HUES48 (cell line): ENCODE measurements at regions not wholly inside any gene's neighbourhood (a gene's known extent, or its start where the extent isn't known, plus 50 kb on each side); places are given as distances from the start of the nearest gene placed in this dataset.

ENCODE experiments used
- H3K27ac ChIP-seq: one replicate; pipeline ENCODE4 v1.7.0; 2013; ENCODE audit warnings: low read depth, low read length, inconsistent platforms
- H3K27me3 ChIP-seq: 2 replicates; pipeline ENCODE4 v1.6.1; 2013; ENCODE audit warnings: mild to moderate bottlenecking, low read length; ENCODE audit not compliant: control insufficient read depth, insufficient read depth
- H3K36me3 ChIP-seq: 2 replicates; pipeline ENCODE4 v1.6.1; 2013; ENCODE audit warnings: low read length; ENCODE audit not compliant: control insufficient read depth, insufficient read depth
- H3K4me1 ChIP-seq: 2 replicates; pipeline ENCODE4 v1.6.1; 2013; ENCODE audit warnings: mild to moderate bottlenecking, low read length; ENCODE audit not compliant: control insufficient read depth, insufficient read depth
- H3K4me3 ChIP-seq: 2 replicates; pipeline ENCODE4 v1.5.1; 2013; ENCODE audit warnings: mild to moderate bottlenecking, low read depth, low read length
- H3K9ac ChIP-seq: 2 replicates; pipeline ENCODE4 v1.6.1; 2013; ENCODE audit warnings: mild to moderate bottlenecking, low read depth, low read length, moderate library complexity
- H3K9me3 ChIP-seq: 2 replicates; pipeline ENCODE4 v1.6.1; 2013; ENCODE audit warnings: low read length; ENCODE audit not compliant: control insufficient read depth, insufficient read depth

DNA sequence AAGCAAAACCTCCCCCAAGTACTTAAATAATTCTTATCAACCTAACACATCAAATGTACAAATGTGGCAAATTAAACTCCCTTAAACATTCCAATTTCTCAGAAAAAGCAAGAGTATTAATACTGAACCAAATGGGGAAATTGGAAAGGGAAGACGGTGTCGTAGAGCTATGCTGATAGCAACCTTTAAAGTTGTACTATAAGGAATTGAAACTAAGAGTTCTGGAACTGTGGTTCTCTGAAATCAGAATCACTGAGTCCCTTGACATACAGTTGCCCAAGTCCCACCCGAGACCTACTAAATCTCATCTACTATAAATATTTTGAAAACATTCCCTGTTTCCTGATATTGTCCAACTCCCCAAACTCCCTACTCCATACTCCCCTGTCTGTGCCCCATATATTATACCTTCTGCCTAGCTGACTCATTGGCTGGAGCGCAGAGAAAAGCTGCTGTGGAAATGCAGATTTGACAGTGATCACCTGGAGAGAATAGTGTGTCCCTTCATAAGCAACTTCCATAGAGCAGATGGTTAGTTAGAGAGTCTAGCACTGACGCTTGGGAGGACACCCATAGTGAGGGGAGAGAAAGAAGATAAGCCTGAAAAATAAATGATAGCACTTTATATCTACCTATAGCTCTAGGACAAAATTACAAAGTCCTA lies 51.4 kb upstream of the ITM2B start:
- no peaks in the 10 kb centered on the region for H3K9me3 ChIP-seq
- no peak overlapping the region for H3K27ac ChIP-seq
- H3K36me3 ChIP-seq = no peaks in the 10 kb centered on the region
- H3K27me3 ChIP-seq = no peaks in the 10 kb centered on the region
- H3K4me1 ChIP-seq = peaks cover 11% of the 10 kb centered on the region; the same call in 1 of the 2 replicates
- no peak overlapping the region for H3K9ac ChIP-seq
- H3K4me3 ChIP-seq = no peak overlapping the region

GRCh38 chr13:48178126-48178525 lies 54.9 kb upstream of the ITM2B start:
- no peak overlapping the region for H3K4me3 ChIP-seq
- H3K27ac ChIP-seq = no peak overlapping the region
- no peaks in the 10 kb centered on the region for H3K36me3 ChIP-seq
- no peaks in the 10 kb centered on the region for H3K9me3 ChIP-seq
- H3K27me3 ChIP-seq = no peaks in the 10 kb centered on the region
- H3K4me1 ChIP-seq = peaks cover 6% of the 10 kb centered on the region; the same call in 1 of the 2 replicates
- no peak overlapping the region for H3K9ac ChIP-seq

DNA sequence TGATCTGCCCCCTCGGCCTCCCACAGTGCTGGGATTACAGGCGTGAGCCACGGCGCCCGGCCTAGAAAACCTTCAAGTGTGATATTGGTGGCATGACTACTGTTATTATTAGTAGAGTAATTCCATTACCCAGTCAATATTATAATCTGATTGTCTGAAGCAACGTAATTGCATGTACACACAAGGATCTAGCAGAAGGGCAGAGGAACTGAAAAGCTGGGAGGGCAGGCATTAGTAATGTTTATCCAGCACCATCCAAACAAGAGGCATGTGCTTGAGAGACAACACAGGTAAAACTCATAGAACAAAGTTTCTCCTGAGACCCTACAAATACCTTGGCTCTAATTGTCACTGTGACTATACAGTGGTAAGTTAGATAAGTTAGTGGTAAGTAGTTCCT lies 56.2 kb upstream of the ITM2B start:
- no peaks in the 10 kb centered on the region for H3K36me3 ChIP-seq
- no peak overlapping the region for H3K4me3 ChIP-seq
- H3K4me1 ChIP-seq = peaks cover 4% of the 10 kb centered on the region; the same call in 1 of the 2 replicates
- no peak overlapping the region for H3K27ac ChIP-seq
- no peak overlapping the region for H3K9ac ChIP-seq
- no peaks in the 10 kb centered on the region for H3K27me3 ChIP-seq
- H3K9me3 ChIP-seq = no peaks in the 10 kb centered on the region

DNA sequence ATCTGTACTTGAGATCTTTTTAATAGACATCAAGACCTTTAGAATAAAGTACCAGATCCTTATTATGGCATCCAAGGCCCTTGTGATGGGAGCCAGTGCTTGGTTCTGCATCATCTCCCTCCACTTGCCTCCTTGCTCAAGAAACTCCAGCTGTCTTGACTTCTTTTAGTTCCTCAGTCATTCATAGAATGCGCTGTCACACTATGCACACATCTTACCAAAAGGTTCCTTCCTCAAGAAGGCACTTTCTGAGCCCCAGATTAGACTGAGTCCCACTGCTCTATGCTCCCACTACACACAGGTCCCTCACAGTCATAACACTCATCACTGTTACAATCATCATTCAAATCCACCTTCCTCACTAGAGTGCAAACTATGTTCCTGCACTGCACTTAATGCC lies 57.8 kb upstream of the ITM2B start:
- Histone ChIP-seq H3K27ac (no peak overlapping the region), H3K4me3 (no peak overlapping the region), H3K27me3 (no peaks in the 10 kb centered on the region), H3K36me3 (no peaks in the 10 kb centered on the region), H3K9me3 (no peaks in the 10 kb centered on the region), H3K4me1 (no peaks in the 10 kb centered on the region), H3K9ac (no peak overlapping the region)

DNA sequence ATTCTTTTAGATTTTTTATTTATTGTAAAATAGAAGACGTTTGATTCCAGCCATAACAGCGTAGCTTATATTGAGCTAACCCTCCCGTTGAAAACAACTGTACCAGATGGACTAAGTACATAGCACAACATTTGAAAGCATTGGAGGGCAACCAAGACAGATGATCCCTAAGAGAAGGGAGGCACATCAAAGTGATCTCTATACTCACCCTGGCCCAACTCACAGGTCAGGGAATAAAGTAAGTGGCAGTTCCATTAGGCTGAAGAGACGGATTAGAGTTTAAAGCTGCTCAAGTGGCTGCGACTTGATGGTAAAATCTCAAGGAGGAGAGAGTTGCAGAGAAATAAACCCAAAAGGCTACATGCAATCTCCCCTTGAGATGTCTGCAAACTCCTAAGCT lies 65.1 kb upstream of the ITM2B start:
- Histone ChIP-seq H3K4me3 (no peak overlapping the region), H3K9me3 (no peaks in the 10 kb centered on the region), H3K9ac (no peak overlapping the region), H3K4me1 (no peaks in the 10 kb centered on the region), H3K36me3 (no peaks in the 10 kb centered on the region), H3K27me3 (no peaks in the 10 kb centered on the region), H3K27ac (no peak overlapping the region)

DNA sequence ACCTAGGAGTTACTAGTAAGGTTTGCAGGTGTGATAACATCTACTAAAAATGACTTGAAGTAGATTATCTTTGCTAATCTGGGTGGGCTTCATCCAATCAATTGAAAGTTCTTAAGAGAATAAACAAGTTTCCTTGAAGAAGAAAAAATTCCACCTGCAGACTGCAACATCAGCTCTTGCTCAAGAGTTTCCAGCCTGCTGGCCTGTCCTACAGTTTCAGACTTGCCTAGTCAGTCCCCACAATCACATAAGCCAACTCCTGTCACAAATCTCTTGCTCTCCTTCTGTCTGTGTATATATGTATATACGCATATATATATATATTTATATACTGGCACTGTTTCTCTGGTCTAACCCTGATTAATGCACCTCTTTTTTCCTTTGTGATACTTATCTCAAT lies 67.3 kb upstream of the ITM2B start:
- no peaks in the 10 kb centered on the region for H3K9me3 ChIP-seq
- no peaks in the 10 kb centered on the region for H3K36me3 ChIP-seq
- H3K4me3 ChIP-seq = no peak overlapping the region
- H3K4me1 ChIP-seq = peaks cover 6% of the 10 kb centered on the region; the same call in 1 of the 2 replicates
- no peak overlapping the region for H3K9ac ChIP-seq
- no peaks in the 10 kb centered on the region for H3K27me3 ChIP-seq
- no peak overlapping the region for H3K27ac ChIP-seq

- Histone ChIP-seq H3K4me3 (no peak overlapping the region), H3K36me3 (no peaks in the 10 kb centered on the region), H3K27ac (no peak overlapping the region), H3K27me3 (no peaks in the 10 kb centered on the region), H3K9ac (no peak overlapping the region), H3K4me1 (peaks cover 12% of the 10 kb centered on the region; the same call in 1 of the 2 replicates), H3K9me3 (no peaks in the 10 kb centered on the region)
Observed at GRCh38 chr13:48165063-48165462, 67.9 kb upstream of the ITM2B start.

- Histone ChIP-seq H3K9ac (no peak overlapping the region), H3K4me3 (no peak overlapping the region), H3K27me3 (no peaks in the 10 kb centered on the region), H3K27ac (no peak overlapping the region), H3K4me1 (peaks cover 24% of the 10 kb centered on the region), H3K9me3 (no peaks in the 10 kb centered on the region), H3K36me3 (no peaks in the 10 kb centered on the region)
Observed at GRCh38 chr13:48163061-48163460, 68.2 kb upstream of the MED4 start.

- no peaks in the 10 kb centered on the region for H3K9me3 ChIP-seq
- no peak overlapping the region for H3K27ac ChIP-seq
- peaks cover 24% of the 10 kb centered on the region for H3K4me1 ChIP-seq
- H3K9ac ChIP-seq = no peak overlapping the region
- no peak overlapping the region for H3K4me3 ChIP-seq
- H3K36me3 ChIP-seq = no peaks in the 10 kb centered on the region
- no peaks in the 10 kb centered on the region for H3K27me3 ChIP-seq
Observed at GRCh38 chr13:48162217-48162616, 67.3 kb upstream of the MED4 start.

- H3K9me3 ChIP-seq = no peaks in the 10 kb centered on the region
- H3K4me3 ChIP-seq = no peak overlapping the region
- H3K36me3 ChIP-seq = no peaks in the 10 kb centered on the region
- peaks cover 24% of the 10 kb centered on the region for H3K4me1 ChIP-seq
- no peaks in the 10 kb centered on the region for H3K27me3 ChIP-seq
- H3K27ac ChIP-seq = no peak overlapping the region
- H3K9ac ChIP-seq = no peak overlapping the region
Observed at GRCh38 chr13:48161530-48162179, 66.8 kb upstream of the MED4 start.

- Histone ChIP-seq H3K36me3 (no peaks in the 10 kb centered on the region), H3K9ac (no peak overlapping the region), H3K9me3 (no peaks in the 10 kb centered on the region), H3K27me3 (no peaks in the 10 kb centered on the region), H3K4me3 (no peak overlapping the region), H3K4me1 (peaks cover 24% of the 10 kb centered on the region), H3K27ac (peak overlapping the region; percentile 82)
Observed at GRCh38 chr13:48160606-48161278, 65.8 kb upstream of the MED4 start.
